ENCODE measurements at regions not wholly inside any gene's neighbourhood (a gene's known extent, or its start where the extent isn't known, plus 50 kb on each side); places are given as distances from the start of the nearest gene placed in this dataset.

GRCh38 chr15:81929557-81929956 lies 116.3 kb downstream of the MEX3B start:
- TF ChIP-seq REST (IDR thresholded peaks at IDR 0.05) = no peak
- TF ChIP-seq NPAS2 (CRISPR knock-in tag; IDR thresholded peaks at IDR 0.05; ENCODE audit: borderline replicate concordance) = no peak
- TF ChIP-seq, protein P1, sequence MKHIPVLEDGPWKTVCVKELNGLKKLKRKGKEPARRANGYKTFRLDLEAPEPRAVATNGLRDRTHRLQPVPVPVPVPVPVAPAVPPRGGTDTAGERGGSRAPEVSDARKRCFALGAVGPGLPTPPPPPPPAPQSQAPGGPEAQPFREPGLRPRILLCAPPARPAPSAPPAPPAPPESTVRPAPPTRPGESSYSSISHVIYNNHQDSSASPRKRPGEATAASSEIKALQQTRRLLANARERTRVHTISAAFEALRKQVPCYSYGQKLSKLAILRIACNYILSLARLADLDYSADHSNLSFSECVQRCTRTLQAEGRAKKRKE (CRISPR knock-in tag; IDR thresholded peaks at IDR 0.05; ENCODE audit: low read depth) = no peak
- no peak for TF ChIP-seq CHD2 (IDR thresholded peaks at IDR 0.05; ENCODE audit: low read length, partially characterized antibody)
- no peak for TF ChIP-seq PBX3 (IDR thresholded peaks at IDR 0.05)
- no peak for TF ChIP-seq RNF2 (IDR thresholded peaks at IDR 0.05; ENCODE audit: borderline replicate concordance, low read depth)
- TF ChIP-seq RCOR1 (IDR thresholded peaks at IDR 0.05; ENCODE audit: low read depth, low read length) = no peak
- TF ChIP-seq, protein P2, sequence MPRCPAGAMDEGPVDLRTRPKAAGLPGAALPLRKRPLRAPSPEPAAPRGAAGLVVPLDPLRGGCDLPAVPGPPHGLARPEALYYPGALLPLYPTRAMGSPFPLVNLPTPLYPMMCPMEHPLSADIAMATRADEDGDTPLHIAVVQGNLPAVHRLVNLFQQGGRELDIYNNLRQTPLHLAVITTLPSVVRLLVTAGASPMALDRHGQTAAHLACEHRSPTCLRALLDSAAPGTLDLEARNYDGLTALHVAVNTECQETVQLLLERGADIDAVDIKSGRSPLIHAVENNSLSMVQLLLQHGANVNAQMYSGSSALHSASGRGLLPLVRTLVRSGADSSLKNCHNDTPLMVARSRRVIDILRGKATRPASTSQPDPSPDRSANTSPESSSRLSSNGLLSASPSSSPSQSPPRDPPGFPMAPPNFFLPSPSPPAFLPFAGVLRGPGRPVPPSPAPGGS (IDR thresholded peaks at IDR 0.05) = no peak
- TF ChIP-seq JUN (IDR thresholded peaks at IDR 0.05) = no peak
- no peak for TF ChIP-seq FOSL2 (IDR thresholded peaks at IDR 0.05)
- TF ChIP-seq FOSL2 (CRISPR knock-in tag; IDR thresholded peaks at IDR 0.05) = no peak
- no peak for TF ChIP-seq KDM1A (IDR thresholded peaks at IDR 0.05; ENCODE audit: low read depth)
- TF ChIP-seq, protein P3, sequence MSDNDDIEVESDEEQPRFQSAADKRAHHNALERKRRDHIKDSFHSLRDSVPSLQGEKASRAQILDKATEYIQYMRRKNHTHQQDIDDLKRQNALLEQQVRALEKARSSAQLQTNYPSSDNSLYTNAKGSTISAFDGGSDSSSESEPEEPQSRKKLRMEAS (IDR thresholded peaks at IDR 0.05) = no peak
- no peak for TF ChIP-seq FOXS1 (CRISPR knock-in tag; IDR thresholded peaks at IDR 0.05)
- no peak for TF ChIP-seq SREBF2 (IDR thresholded peaks at IDR 0.05)
- no peak for TF ChIP-seq CHD4 (IDR thresholded peaks at IDR 0.05; ENCODE audit: borderline replicate concordance)
- Histone ChIP-seq H3K27ac (no peak overlapping the region), H3K9me3 (no peaks in the 10 kb centered on the region), H3K4me1 (no peaks in the 10 kb centered on the region), H3K4me2 (no peak overlapping the region), H3K4me3 (no peak overlapping the region)
- no peak for ATAC-seq
- ChIA-PET POLR2A (no interaction called here), CTCF (no interaction called here)
- FAIRE-seq = no peak
- DNase-seq (ENCODE audit: low read depth in 1 of 2, low spot score in 1 of 2) = no peak
- whole genome bisulfite sequencing (ENCODE audit: missing lambda C conversion rate) = 4% methylated on average over 3 of the region's 3 CpGs

- Histone ChIP-seq H3K9me3 (no peaks in the 10 kb centered on the region), H3K4me2 (no peak overlapping the region), H3K27ac (no peak overlapping the region), H3K4me1 (no peaks in the 10 kb centered on the region), H3K4me3 (no peak overlapping the region)
- WGBS (ENCODE audit: missing lambda C conversion rate) = 21% methylated on average over 6 of the region's 6 CpGs
- DNase-seq (ENCODE audit: low read depth in 1 of 2, low spot score in 1 of 2) (no peak), ATAC-seq (no peak), FAIRE-seq (no peak)
- TF ChIP-seq CBX8 (IDR thresholded peaks at IDR 0.05) = no peak
- TF ChIP-seq ZFP36 (IDR thresholded peaks at IDR 0.05; ENCODE audit: borderline replicate concordance, partially characterized antibody) = no peak
- TF ChIP-seq JUNB (IDR thresholded peaks at IDR 0.05) = no peak
- no peak for TF ChIP-seq HOXB5 (CRISPR knock-in tag; IDR thresholded peaks at IDR 0.05)
- no peak for TF ChIP-seq CHD2 (IDR thresholded peaks at IDR 0.05; ENCODE audit: low read length, partially characterized antibody)
- ChIA-PET CTCF (interaction anchor here (0.6 kb wide), 1 partner anchor 646 kb away, joined by 4 read pairs; no protein-coding TSS in a partner anchor), POLR2A (no interaction called here)
Measured at GRCh38 chr15:81926981-81927380, 118.8 kb downstream of the MEX3B start.

All from A549 (cell line).